BJ (cell line): ENCODE measurements at regions not wholly inside any gene's neighbourhood (a gene's known extent, or its start where the extent isn't known, plus 50 kb on each side); places are given as distances from the start of the nearest gene placed in this dataset.

ENCODE experiments used
- CTCF ChIA-PET: fragments of 350-600 bp; formaldehyde crosslinking; extraction: SDS; loops from one replicate; lab custom pipeline; 2021; ENCODE audit warnings: antibody characterized with exemption, inconsistent platforms; lab: Yijun Ruan, JAX
- POLR2A ChIA-PET: fragments of 300-600 bp; sonication (Branson Sonifier 250); formaldehyde crosslinking; extraction: SDS; loops from one replicate; lab custom pipeline; 2021; ENCODE audit warnings: antibody characterized with exemption; lab: Charles Lee
- DNase-seq: peaks from one replicate; pipeline ENCODE4 v3.0.0-alpha.2; 2011; ENCODE audit warnings: low read depth
- H3K27me3 ChIP-seq: 2 replicates; pipeline ENCODE4 v1.6.0; 2011; ENCODE audit warnings: low read length; ENCODE audit not compliant: control insufficient read depth, insufficient read depth
- H3K36me3 ChIP-seq: 2 replicates; pipeline ENCODE4 v1.5.1; 2011; ENCODE audit warnings: low read length; ENCODE audit not compliant: control insufficient read depth, insufficient read depth
- H3K4me3 ChIP-seq: 2 replicates; pipeline ENCODE4 v1.5.1; 2011; ENCODE audit warnings: low read depth, mild to moderate bottlenecking, control low read depth, low read length
- TF ChIP-seq, protein P1 (sequence below): IDR thresholded peaks from 2 replicates; pipeline ENCODE4 v1.5.1; 2011; ENCODE audit warnings: low read depth, mild to moderate bottlenecking, control low read depth, inconsistent platforms, low read length, moderate library complexity; ENCODE audit not compliant: insufficient read depth

GRCh38 chr20:50343125-50343489 lies 152.5 kb downstream of the CEBPB start:
- POLR2A ChIA-PET = no interaction called here
- no peak overlapping the region for H3K4me3 ChIP-seq
- TF ChIP-seq, protein P1, sequence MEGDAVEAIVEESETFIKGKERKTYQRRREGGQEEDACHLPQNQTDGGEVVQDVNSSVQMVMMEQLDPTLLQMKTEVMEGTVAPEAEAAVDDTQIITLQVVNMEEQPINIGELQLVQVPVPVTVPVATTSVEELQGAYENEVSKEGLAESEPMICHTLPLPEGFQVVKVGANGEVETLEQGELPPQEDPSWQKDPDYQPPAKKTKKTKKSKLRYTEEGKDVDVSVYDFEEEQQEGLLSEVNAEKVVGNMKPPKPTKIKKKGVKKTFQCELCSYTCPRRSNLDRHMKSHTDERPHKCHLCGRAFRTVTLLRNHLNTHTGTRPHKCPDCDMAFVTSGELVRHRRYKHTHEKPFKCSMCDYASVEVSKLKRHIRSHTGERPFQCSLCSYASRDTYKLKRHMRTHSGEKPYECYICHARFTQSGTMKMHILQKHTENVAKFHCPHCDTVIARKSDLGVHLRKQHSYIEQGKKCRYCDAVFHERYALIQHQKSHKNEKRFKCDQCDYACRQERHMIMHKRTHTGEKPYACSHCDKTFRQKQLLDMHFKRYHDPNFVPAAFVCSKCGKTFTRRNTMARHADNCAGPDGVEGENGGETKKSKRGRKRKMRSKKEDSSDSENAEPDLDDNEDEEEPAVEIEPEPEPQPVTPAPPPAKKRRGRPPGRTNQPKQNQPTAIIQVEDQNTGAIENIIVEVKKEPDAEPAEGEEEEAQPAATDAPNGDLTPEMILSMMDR = no peak
- CTCF ChIA-PET = no interaction called here
- H3K36me3 ChIP-seq = no peaks in the 10 kb centered on the region
- H3K27me3 ChIP-seq = no peaks in the 10 kb centered on the region
- DNase-seq = no peak

GRCh38 chr20:50343490-50344179 lies 153.0 kb downstream of the CEBPB start:
- POLR2A ChIA-PET = no interaction called here
- DNase-seq = no peak
- CTCF ChIA-PET = no interaction called here
- TF ChIP-seq, protein P1 = no peak
- H3K4me3 ChIP-seq = no peak overlapping the region
- no peaks in the 10 kb centered on the region for H3K36me3 ChIP-seq
- H3K27me3 ChIP-seq = no peaks in the 10 kb centered on the region

GRCh38 chr20:50344232-50345071 lies 153.8 kb downstream of the CEBPB start:
- no peaks in the 10 kb centered on the region for H3K27me3 ChIP-seq
- ChIA-PET CTCF (interaction anchor here (1.2 kb wide), 1 partner anchor 10 kb away, joined by 3 read pairs; no protein-coding TSS in a partner anchor), POLR2A (no interaction called here)
- no peak overlapping the region for H3K4me3 ChIP-seq
- no peaks in the 10 kb centered on the region for H3K36me3 ChIP-seq
- TF ChIP-seq, protein P1 = no peak
- no peak for DNase-seq

GRCh38 chr20:50345712-50346373 lies 155.2 kb downstream of the CEBPB start:
- H3K27me3 ChIP-seq = no peaks in the 10 kb centered on the region
- no peaks in the 10 kb centered on the region for H3K36me3 ChIP-seq
- H3K4me3 ChIP-seq = no peak overlapping the region
- TF ChIP-seq, protein P1 = no peak
- POLR2A ChIA-PET = no interaction called here
- DNase-seq = no peak
- CTCF ChIA-PET = interaction anchor here (1.1 to 1.2 kb wide), 2 partner anchors 9 kb away, joined by 3 read pairs; no protein-coding TSS in a partner anchor
